BJ (cell line): ENCODE measurements at regions not wholly inside any gene's neighbourhood (a gene's known extent, or its start where the extent isn't known, plus 50 kb on each side); places are given as distances from the start of the nearest gene placed in this dataset.
"Not testable (repeated sequence)": the region's sequence is repeated elsewhere in the genome, so short reads cannot be mapped to it uniquely, and the experiment has no call there.

ENCODE experiments used
- CTCF ChIA-PET: fragments of 350-600 bp; formaldehyde crosslinking; extraction: SDS; loops from one replicate; lab custom pipeline; 2021; ENCODE audit warnings: antibody characterized with exemption, inconsistent platforms; lab: Yijun Ruan, JAX
- POLR2A ChIA-PET: fragments of 300-600 bp; sonication (Branson Sonifier 250); formaldehyde crosslinking; extraction: SDS; loops from one replicate; lab custom pipeline; 2021; ENCODE audit warnings: antibody characterized with exemption; lab: Charles Lee
- DNase-seq: peaks from one replicate; pipeline ENCODE4 v3.0.0-alpha.2; 2011; ENCODE audit warnings: low read depth
- H3K27me3 ChIP-seq: 2 replicates; pipeline ENCODE4 v1.6.0; 2011; ENCODE audit warnings: low read length; ENCODE audit not compliant: control insufficient read depth, insufficient read depth
- H3K36me3 ChIP-seq: 2 replicates; pipeline ENCODE4 v1.5.1; 2011; ENCODE audit warnings: low read length; ENCODE audit not compliant: control insufficient read depth, insufficient read depth
- H3K4me3 ChIP-seq: 2 replicates; pipeline ENCODE4 v1.5.1; 2011; ENCODE audit warnings: low read depth, mild to moderate bottlenecking, control low read depth, low read length
- CTCF ChIP-seq: IDR thresholded peaks from 2 replicates; pipeline ENCODE4 v1.5.1; 2011; ENCODE audit warnings: low read depth, mild to moderate bottlenecking, control low read depth, inconsistent platforms, low read length, moderate library complexity; ENCODE audit not compliant: insufficient read depth

GRCh38 chr2:158882297-158882696 is 86.1 kb upstream of the TANC1 start:
- no peaks in the 10 kb centered on the region for H3K36me3 ChIP-seq
- H3K4me3 ChIP-seq, result no peak overlapping the region
- H3K27me3 ChIP-seq, result no peaks in the 10 kb centered on the region
- TF ChIP-seq CTCF, result no peak
- ChIA-PET CTCF (interaction anchor here (1.0 kb wide), 1 partner anchor 9 kb away, joined by 3 read pairs; no protein-coding TSS in a partner anchor), POLR2A (no interaction called here)
- DNase-seq, result no peak

DNA sequence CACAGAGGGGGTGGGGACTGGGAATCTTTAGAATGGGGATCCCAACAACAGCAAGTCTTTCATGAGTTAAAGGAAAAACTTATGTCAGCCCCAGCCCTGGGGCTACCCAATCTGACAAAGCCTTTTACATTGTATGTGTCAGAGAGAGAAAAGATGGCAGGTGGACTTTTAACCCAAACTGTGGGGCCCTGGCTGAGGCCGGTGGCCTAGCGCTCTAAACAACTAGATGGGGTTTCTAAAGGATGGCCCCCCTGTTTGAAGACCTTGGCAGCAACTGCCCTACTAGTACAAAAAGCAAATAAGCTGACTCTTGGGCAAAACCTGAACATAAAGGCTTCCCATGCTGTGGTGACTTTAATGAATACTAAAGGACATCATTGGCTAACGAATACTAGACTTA is 83.9 kb upstream of the TANC1 start:
- H3K36me3 ChIP-seq, H3K4me3 ChIP-seq, H3K27me3 ChIP-seq, POLR2A ChIA-PET, DNase-seq: not testable (repeated sequence)
- CTCF ChIA-PET, result interaction anchor here (0.9 kb wide), 1 partner anchor 16 kb away, joined by 3 read pairs; no protein-coding TSS in a partner anchor

DNA sequence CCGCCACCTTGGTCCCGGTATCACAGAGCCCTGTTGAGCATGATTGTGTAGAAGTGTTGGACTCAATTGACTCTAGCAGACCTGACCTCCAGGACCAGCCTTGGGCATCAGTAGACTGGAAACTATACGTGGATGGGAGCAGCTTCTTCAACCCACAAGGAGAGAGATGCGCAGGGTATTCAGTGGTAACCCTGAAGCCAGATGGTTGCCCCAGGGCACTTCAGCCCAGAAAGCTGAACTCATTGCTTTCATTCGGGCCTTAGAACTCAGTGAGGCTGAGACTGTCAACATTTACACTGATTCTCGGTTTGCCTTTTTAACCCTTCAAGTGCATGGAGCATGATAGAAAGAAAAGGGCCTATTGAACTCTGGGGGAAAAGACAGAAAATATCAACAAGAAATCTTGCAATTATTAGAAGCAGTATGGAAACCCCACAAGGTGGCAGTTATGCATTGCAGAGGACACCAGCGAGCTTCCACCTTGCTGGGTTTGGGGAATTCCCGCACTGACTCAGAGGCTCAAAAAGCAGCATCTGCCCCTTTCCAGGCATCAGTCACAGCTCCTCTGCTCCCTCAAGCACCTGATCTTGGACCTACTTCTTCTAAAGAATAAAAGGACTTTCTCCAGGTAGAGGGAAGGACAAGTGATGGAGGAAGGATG is 83.3 kb upstream of the TANC1 start:
- H3K27me3 ChIP-seq, H3K36me3 ChIP-seq, DNase-seq, POLR2A ChIA-PET, H3K4me3 ChIP-seq: not testable (repeated sequence)
- CTCF ChIA-PET, result interaction anchor here (0.9 kb wide), 1 partner anchor 16 kb away, joined by 3 read pairs; no protein-coding TSS in a partner anchor

DNA sequence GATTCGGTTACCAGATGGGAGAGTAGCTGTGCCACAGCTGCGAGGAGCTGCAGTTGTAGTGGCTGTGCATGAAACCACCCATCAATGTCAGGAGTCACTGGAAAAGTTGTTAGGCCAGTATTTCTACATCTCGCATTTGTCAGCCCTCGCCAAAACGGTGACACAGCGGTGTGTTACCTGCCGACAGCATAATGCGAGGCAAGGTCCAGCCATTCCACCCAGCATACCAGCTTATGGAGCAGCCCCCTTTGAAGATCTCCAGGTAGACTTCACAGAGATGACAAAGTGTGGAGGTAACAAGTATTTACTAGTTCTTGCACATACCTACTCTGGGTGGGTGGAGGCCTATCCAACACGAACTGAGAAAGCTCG is 82.8 kb upstream of the TANC1 start:
- DNase-seq, CTCF ChIA-PET: not testable (repeated sequence)

DNA sequence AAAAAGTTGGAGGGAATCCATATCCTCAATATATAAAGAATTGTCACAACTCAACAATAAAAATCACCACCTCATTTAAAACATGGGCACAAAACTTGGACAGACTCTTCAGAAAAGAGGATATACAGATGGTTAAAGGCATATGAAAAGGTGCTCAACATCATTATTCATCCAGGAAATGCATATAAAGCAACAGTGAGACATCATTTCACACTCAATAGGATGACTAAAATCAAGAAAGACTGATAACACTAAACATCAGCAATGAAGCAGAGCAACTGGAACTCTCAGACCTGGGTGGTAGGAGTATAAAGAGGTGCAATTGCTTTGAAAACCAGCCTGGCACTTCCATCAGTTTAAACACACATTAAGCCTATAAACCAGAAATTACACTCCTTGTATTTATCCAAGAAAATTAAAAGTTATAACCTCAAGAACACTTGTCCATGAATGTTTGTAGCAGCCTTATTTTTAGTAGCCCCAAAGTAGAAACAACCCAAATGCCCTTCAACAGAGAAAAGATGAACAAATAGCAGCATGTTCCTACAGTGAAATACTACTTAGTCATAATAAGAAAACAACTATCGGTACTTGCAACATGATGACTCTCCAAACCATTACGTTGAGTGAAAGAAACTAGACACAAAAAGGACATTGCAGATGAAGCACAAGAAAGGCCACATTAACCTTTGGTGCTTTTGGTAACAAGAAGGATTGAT is 79.1 kb upstream of the TANC1 start:
- ChIA-PET CTCF (interaction anchor here (0.6 kb wide), 2 partner anchors 19 to 317 kb away, joined by 3 read pairs; no protein-coding TSS in a partner anchor), POLR2A (no interaction called here)
- no peak for DNase-seq

More for the DNA sequence above, 82.8 kb upstream of the TANC1 start:
- H3K27me3 ChIP-seq, H3K36me3 ChIP-seq, POLR2A ChIA-PET, H3K4me3 ChIP-seq: not testable (repeated sequence)

GRCh38 chr2:158890296-158890905 is 78.0 kb upstream of the TANC1 start:
- CTCF ChIA-PET, result interaction anchor here (0.6 to 1.3 kb wide), 3 partner anchors 12 to 920 kb away, joined by 3 to 5 read pairs (median 3); no protein-coding TSS in a partner anchor
- POLR2A ChIA-PET, result no interaction called here
- no peak for TF ChIP-seq CTCF
- Histone ChIP-seq H3K36me3 (no peaks in the 10 kb centered on the region), H3K4me3 (no peak overlapping the region), H3K27me3 (no peaks in the 10 kb centered on the region)
- DNase-seq, result no peak

More for the DNA sequence above, 79.1 kb upstream of the TANC1 start:
- Histone ChIP-seq H3K4me3 (no peak overlapping the region), H3K36me3 (no peaks in the 10 kb centered on the region), H3K27me3 (no peaks in the 10 kb centered on the region)
- no peak for TF ChIP-seq CTCF
